ENCODE measurements at regions not wholly inside any gene's neighbourhood (a gene's known extent, or its start where the extent isn't known, plus 50 kb on each side); places are given as distances from the start of the nearest gene placed in this dataset.
A peak's percentile ranks its signal among the peaks of the same experiment; 100 is the strongest.

GRCh38 chr2:111676291-111676822 lies 207.6 kb downstream of the ANAPC1 start:
- no peak for DNase-seq

- DNase-seq, result no peak
Measured at GRCh38 chr2:111678161-111678560, 205.8 kb downstream of the ANAPC1 start.

- no peak for DNase-seq
Measured at GRCh38 chr2:111678651-111679050, 205.3 kb downstream of the ANAPC1 start.

- DNase-seq, result no peak
Measured at GRCh38 chr2:111679202-111679601, 204.8 kb downstream of the ANAPC1 start.

- no peak for DNase-seq
Measured at GRCh38 chr2:111684611-111685010, 199.4 kb downstream of the ANAPC1 start.

GRCh38 chr2:111685342-111685741 lies 198.7 kb downstream of the ANAPC1 start:
- DNase-seq, result no peak

- no peak for DNase-seq
Measured at GRCh38 chr2:111686994-111687393, 197.0 kb downstream of the ANAPC1 start.

- no peak for DNase-seq
Measured at GRCh38 chr2:111687911-111688310, 196.1 kb downstream of the ANAPC1 start.

- DNase-seq, result no peak
Measured at GRCh38 chr2:111688482-111688881, 195.5 kb downstream of the ANAPC1 start.

GRCh38 chr2:111689174-111689573 lies 194.8 kb downstream of the ANAPC1 start:
- no peak for DNase-seq

- DNase-seq, result no peak
Measured at GRCh38 chr2:111689941-111690340, 194.1 kb downstream of the ANAPC1 start.

GRCh38 chr2:111691164-111691875 lies 192.7 kb downstream of the ANAPC1 start:
- DNase-seq, result no peak

- no peak for DNase-seq
Measured at GRCh38 chr2:111692311-111692710, 191.7 kb downstream of the ANAPC1 start.

- DNase-seq, result no peak
Measured at GRCh38 chr2:111694700-111695101, 189.3 kb downstream of the ANAPC1 start.

GRCh38 chr2:111695441-111696007 lies 188.5 kb downstream of the ANAPC1 start:
- no peak for DNase-seq

- DNase-seq, result no peak
Measured at GRCh38 chr2:111696226-111696625, 187.8 kb downstream of the ANAPC1 start.

- no peak for DNase-seq
Measured at GRCh38 chr2:111697560-111697959, 186.4 kb downstream of the ANAPC1 start.

- DNase-seq, result no peak
Measured at GRCh38 chr2:111698089-111698488, 185.9 kb downstream of the ANAPC1 start.

GRCh38 chr2:111698743-111699554 lies 185.0 kb downstream of the ANAPC1 start:
- peak; percentile 30 for DNase-seq

GRCh38 chr2:111701266-111701665 lies 182.7 kb downstream of the ANAPC1 start:
- no peak for DNase-seq

GRCh38 chr2:111701798-111702118 lies 182.2 kb downstream of the ANAPC1 start:
- no peak for DNase-seq

GRCh38 chr2:111702119-111702803 lies 181.7 kb downstream of the ANAPC1 start:
- DNase-seq, result no peak

GRCh38 chr2:111702804-111703196 lies 181.2 kb downstream of the ANAPC1 start:
- DNase-seq, result no peak
